Pons (tissue), 1 donor: ENCODE measurements at regions not wholly inside any gene's neighbourhood (a gene's known extent, or its start where the extent isn't known, plus 50 kb on each side); places are given as distances from the start of the nearest gene placed in this dataset.
A peak's percentile ranks its signal among the peaks of the same experiment; 100 is the strongest.
"Not testable (repeated sequence)": the region's sequence is repeated elsewhere in the genome, so short reads cannot be mapped to it uniquely, and the experiment has no call there.

Experiments used
- DNase-seq: peaks from one replicate; pipeline ENCODE4 v3.0.0-alpha.2; 2016; ENCODE audit warnings: low spot score

GRCh38 chr13:73671732-73672131 lies 462.5 kb downstream of the KLF12 start:
- DNase-seq, result no peak

GRCh38 chr13:73671011-73671410 lies 463.2 kb downstream of the KLF12 start:
- no peak for DNase-seq

- no peak for DNase-seq
Measured at GRCh38 chr13:73667756-73668155, 466.4 kb downstream of the KLF12 start.

- no peak for DNase-seq
Measured at GRCh38 chr13:73665261-73665660, 468.9 kb downstream of the KLF12 start.

- DNase-seq, result no peak
Measured at GRCh38 chr13:73664851-73665250, 469.4 kb downstream of the KLF12 start.

GRCh38 chr13:73662833-73663232 lies 471.4 kb downstream of the KLF12 start:
- DNase-seq, result no peak

- DNase-seq, result no peak
Measured at GRCh38 chr13:73661687-73662425, 472.3 kb downstream of the KLF12 start.

- DNase-seq, result no peak
Measured at GRCh38 chr13:73661066-73661465, 473.1 kb downstream of the KLF12 start.

GRCh38 chr13:73658639-73659038 lies 475.6 kb downstream of the KLF12 start:
- no peak for DNase-seq

GRCh38 chr13:73657821-73658540 lies 476.2 kb downstream of the KLF12 start:
- peak; percentile 53 for DNase-seq

GRCh38 chr13:73656863-73657262 lies 477.3 kb downstream of the KLF12 start:
- DNase-seq, result no peak

- no peak for DNase-seq
Measured at GRCh38 chr13:73653688-73654087, 480.5 kb downstream of the KLF12 start.

GRCh38 chr13:73647417-73647816 lies 486.8 kb downstream of the KLF12 start:
- no peak for DNase-seq

GRCh38 chr13:73640476-73641179 lies 493.6 kb downstream of the KLF12 start:
- not testable (repeated sequence) for DNase-seq

GRCh38 chr13:73635166-73635787 lies 498.9 kb downstream of the KLF12 start:
- DNase-seq, result no peak

GRCh38 chr13:73633817-73634460 lies 500.3 kb downstream of the KLF12 start:
- DNase-seq, result no peak

- no peak for DNase-seq
Measured at GRCh38 chr13:73631411-73631810, 502.8 kb downstream of the KLF12 start.

- no peak for DNase-seq
Measured at GRCh38 chr13:73625562-73626339, 508.5 kb downstream of the KLF12 start.

- no peak for DNase-seq
Measured at GRCh38 chr13:73623281-73623680, 510.9 kb downstream of the KLF12 start.

GRCh38 chr13:73622381-73622780 lies 511.8 kb downstream of the KLF12 start:
- no peak for DNase-seq

GRCh38 chr13:73618275-73618865 lies 515.8 kb downstream of the KLF12 start:
- DNase-seq, result no peak
